PC-9 (cell line): ENCODE measurements at regions not wholly inside any gene's neighbourhood (a gene's known extent, or its start where the extent isn't known, plus 50 kb on each side); places are given as distances from the start of the nearest gene placed in this dataset.

Experiments
- BruUV-seq: library from RNA; stranded (reverse); fragments of 400-500 nt; replicated peaks from 2 replicates; lab custom pipeline; 2021; lab: Mats Ljungman, UMichigan
- CTCF ChIA-PET: fragments of 300-600 bp; sonication (Branson Sonifier 250); formaldehyde crosslinking; loops from one replicate; lab custom pipeline; 2022; ENCODE audit warnings: antibody characterized with exemption; lab: Charles Lee
- POLR2A ChIA-PET: fragments of 300-600 bp; sonication (Branson Sonifier 250); formaldehyde crosslinking; loops from one replicate; lab custom pipeline; 2022; ENCODE audit warnings: antibody characterized with exemption; ENCODE audit not compliant: unreplicated experiment; lab: Charles Lee
- DNase-seq, 2 experiments: peaks; one replicate each; pipeline versions ENCODE4 v3.0.0 to v3.0.0-alpha.2; 2015 to 2022; ENCODE audit warnings: mixed read lengths in 1 of 2
- H2AFZ ChIP-seq: fragments of 200-600 bp; sonication (generic); 2 replicates; pipeline ENCODE4 v1.8.1; 2017; ENCODE audit warnings: antibody characterized with exemption
- H3F3A ChIP-seq: fragments of 200-600 bp; sonication (generic); 2 replicates; pipeline ENCODE4 v1.8.1; 2017; ENCODE audit warnings: antibody characterized with exemption, mild to moderate bottlenecking, low read depth; ENCODE audit not compliant: insufficient read depth
- H3K27ac ChIP-seq: fragments of 200-600 bp; sonication (generic); 2 replicates; pipeline ENCODE4 v1.6.1; 2016; ENCODE audit warnings: mixed run types
- H3K27me3 ChIP-seq: fragments of 200-600 bp; sonication (generic); 2 replicates; pipeline ENCODE4 v1.6.1; 2016; ENCODE audit warnings: low read depth, mixed run types; ENCODE audit not compliant: insufficient read depth
- H3K36me3 ChIP-seq: fragments of 200-600 bp; sonication (generic); 2 replicates; pipeline ENCODE4 v1.6.1; 2016; ENCODE audit warnings: low read depth, mixed run types
- H3K4me1 ChIP-seq: fragments of 200-600 bp; sonication (generic); replicated peaks from 2 replicates; pipeline ENCODE4 v1.6.1; 2016; ENCODE audit warnings: mixed run types; ENCODE audit not compliant: insufficient read depth
- H3K4me2 ChIP-seq: fragments of 200-600 bp; sonication (generic); 2 replicates; pipeline ENCODE4 v1.6.1; 2017; ENCODE audit warnings: mixed run types
- H3K4me3 ChIP-seq: fragments of 200-600 bp; sonication (generic); 2 replicates; pipeline ENCODE4 v1.6.1; 2016; ENCODE audit warnings: mixed run types
- H3K79me2 ChIP-seq: fragments of 200-600 bp; sonication (generic); 2 replicates; pipeline ENCODE4 v1.6.1; 2017; ENCODE audit warnings: low read depth, mixed run types
- H3K9me2 ChIP-seq: fragments of 200-600 bp; sonication (generic); 2 replicates; pipeline ENCODE4 v1.8.1; 2017; ENCODE audit warnings: mild to moderate bottlenecking; ENCODE audit not compliant: insufficient read depth
- H3K9me3 ChIP-seq: fragments of 200-600 bp; sonication (generic); 2 replicates; pipeline ENCODE4 v1.8.1; 2016; ENCODE audit warnings: low read depth; ENCODE audit not compliant: insufficient read depth
- H4K20me1 ChIP-seq: fragments of 200-600 bp; sonication (generic); 2 replicates; pipeline ENCODE4 v1.8.1; 2017; ENCODE audit not compliant: insufficient read depth
- EZH2 ChIP-seq: fragments of 200-600 bp; sonication (generic); IDR thresholded peaks from 2 replicates; pipeline ENCODE4 v1.8.0; 2017; ENCODE audit warnings: antibody characterized with exemption, low read depth
- intact Hi-C: fragments of 100-400 bp; cut with micrococcal nuclease; formaldehyde crosslinking; loops from one replicate; pipeline ENCODE4 v1.10.0; 2022; ENCODE audit not compliant: unreplicated experiment
- TF ChIP-seq, protein P1 (sequence below): fragments of 200-600 bp; sonication (generic); conservative IDR thresholded peaks from 2 replicates; pipeline ENCODE4 v1.6.1; 2017; ENCODE audit warnings: mixed run types, antibody characterized with exemption, mild to moderate bottlenecking, moderate library complexity

- Histone ChIP-seq H3K4me3 (no peak overlapping the region), H4K20me1 (no peaks in the 10 kb centered on the region), H3K27ac (no peak overlapping the region), H3K27me3 (no peaks in the 10 kb centered on the region), H3K9me3 (no peaks in the 10 kb centered on the region), H3K36me3 (no peaks in the 10 kb centered on the region), H2AFZ (no peak overlapping the region), H3K9me2 (no peaks in the 10 kb centered on the region), H3F3A (no peaks in the 10 kb centered on the region), H3K4me2 (no peak overlapping the region), H3K4me1 (no peaks in the 10 kb centered on the region), H3K79me2 (no peaks in the 10 kb centered on the region)
- no peak for DNase-seq
- no TSS peak for BruUV-seq
- TF ChIP-seq, protein P1, sequence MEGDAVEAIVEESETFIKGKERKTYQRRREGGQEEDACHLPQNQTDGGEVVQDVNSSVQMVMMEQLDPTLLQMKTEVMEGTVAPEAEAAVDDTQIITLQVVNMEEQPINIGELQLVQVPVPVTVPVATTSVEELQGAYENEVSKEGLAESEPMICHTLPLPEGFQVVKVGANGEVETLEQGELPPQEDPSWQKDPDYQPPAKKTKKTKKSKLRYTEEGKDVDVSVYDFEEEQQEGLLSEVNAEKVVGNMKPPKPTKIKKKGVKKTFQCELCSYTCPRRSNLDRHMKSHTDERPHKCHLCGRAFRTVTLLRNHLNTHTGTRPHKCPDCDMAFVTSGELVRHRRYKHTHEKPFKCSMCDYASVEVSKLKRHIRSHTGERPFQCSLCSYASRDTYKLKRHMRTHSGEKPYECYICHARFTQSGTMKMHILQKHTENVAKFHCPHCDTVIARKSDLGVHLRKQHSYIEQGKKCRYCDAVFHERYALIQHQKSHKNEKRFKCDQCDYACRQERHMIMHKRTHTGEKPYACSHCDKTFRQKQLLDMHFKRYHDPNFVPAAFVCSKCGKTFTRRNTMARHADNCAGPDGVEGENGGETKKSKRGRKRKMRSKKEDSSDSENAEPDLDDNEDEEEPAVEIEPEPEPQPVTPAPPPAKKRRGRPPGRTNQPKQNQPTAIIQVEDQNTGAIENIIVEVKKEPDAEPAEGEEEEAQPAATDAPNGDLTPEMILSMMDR, result no peak
- no peak for TF ChIP-seq EZH2
- CTCF ChIA-PET, result no interaction called here
- POLR2A ChIA-PET, result no interaction called here
- intact Hi-C loops, result no loop called here
Measured at GRCh38 chr6:156166093-156166492, 611.1 kb upstream of the ARID1B start.

DNA sequence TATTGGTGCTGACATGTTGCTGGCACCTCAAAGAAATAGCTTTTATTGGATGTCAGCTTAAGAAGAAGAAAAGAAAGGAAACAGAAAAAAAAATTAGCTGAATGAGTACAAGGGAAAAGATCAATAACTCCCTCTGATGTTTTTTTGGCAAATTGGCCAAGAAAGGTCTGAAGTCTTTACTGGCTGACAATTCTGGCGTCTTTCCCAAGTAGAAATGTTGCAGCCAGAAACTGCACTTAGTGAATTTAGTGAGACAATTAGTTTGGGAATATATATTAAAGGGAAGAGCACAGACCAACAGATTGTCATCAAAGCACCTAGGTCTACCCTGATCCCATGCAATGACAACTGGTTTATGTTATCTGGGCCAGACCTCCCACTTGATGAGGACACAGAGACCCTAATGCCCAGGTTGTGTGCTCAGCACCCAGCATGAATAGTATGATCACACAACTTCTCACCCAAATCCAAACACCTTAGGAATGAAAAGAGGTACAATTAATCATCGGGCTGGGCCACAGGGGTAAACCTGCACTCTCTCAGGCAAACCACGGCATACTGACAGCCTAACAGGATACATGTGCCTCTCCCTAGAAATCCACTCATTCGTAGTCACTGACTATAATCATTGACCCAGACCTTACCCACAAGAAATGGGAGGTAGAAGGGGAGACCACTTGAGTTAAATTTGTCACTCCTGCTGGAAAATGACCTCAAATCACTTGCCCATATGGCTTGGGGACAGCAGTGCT lies 612.3 kb upstream of the ARID1B start:
- Histone ChIP-seq H3K4me1 (no peaks in the 10 kb centered on the region), H3K9me3 (no peaks in the 10 kb centered on the region), H3K36me3 (no peaks in the 10 kb centered on the region), H3K27me3 (no peaks in the 10 kb centered on the region), H3K27ac (no peak overlapping the region), H3F3A (no peaks in the 10 kb centered on the region), H3K79me2 (no peaks in the 10 kb centered on the region), H4K20me1 (no peaks in the 10 kb centered on the region), H3K4me3 (no peak overlapping the region), H3K4me2 (no peak overlapping the region), H2AFZ (no peak overlapping the region), H3K9me2 (no peaks in the 10 kb centered on the region)
- TF ChIP-seq EZH2, result no peak
- TF ChIP-seq, protein P1, result no peak
- DNase-seq, result no peak
- no TSS peak for BruUV-seq
- POLR2A ChIA-PET, result no interaction called here
- CTCF ChIA-PET, result no interaction called here
- intact Hi-C loops, result no loop called here

DNA sequence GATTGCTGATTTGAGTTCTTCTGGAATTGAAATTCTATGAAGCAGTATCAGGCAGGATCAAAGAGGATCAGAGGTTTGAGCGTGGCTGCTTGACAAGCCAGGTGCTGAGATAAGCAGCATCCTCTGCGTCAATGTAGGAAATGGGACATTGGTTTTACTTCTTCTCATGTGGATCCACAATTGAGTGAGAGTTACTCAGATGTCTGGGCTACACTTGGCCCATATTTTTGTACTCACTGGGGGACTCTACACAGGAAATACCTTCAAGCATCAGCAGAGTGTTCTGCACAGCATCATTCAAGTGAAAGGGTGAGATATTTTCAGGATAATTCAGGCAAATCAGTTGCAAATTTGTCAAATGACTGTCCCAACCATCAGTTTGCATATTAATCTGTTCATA lies 613.9 kb upstream of the ARID1B start:
- intact Hi-C loops, result no loop called here
- Histone ChIP-seq H3K4me2 (no peak overlapping the region), H4K20me1 (no peaks in the 10 kb centered on the region), H3K4me3 (no peak overlapping the region), H3K9me3 (no peaks in the 10 kb centered on the region), H2AFZ (no peak overlapping the region), H3K4me1 (no peaks in the 10 kb centered on the region), H3K9me2 (no peaks in the 10 kb centered on the region), H3K79me2 (no peaks in the 10 kb centered on the region), H3K27ac (no peak overlapping the region), H3K36me3 (no peaks in the 10 kb centered on the region), H3K27me3 (no peaks in the 10 kb centered on the region), H3F3A (no peaks in the 10 kb centered on the region)
- CTCF ChIA-PET, result interaction anchor here (0.6 kb wide), 1 partner anchor 133 kb away, joined by 3 read pairs; no protein-coding TSS in a partner anchor
- TF ChIP-seq EZH2, result no peak
- TF ChIP-seq, protein P1, result no peak
- DNase-seq, result no peak
- BruUV-seq, result no TSS peak
- POLR2A ChIA-PET, result no interaction called here
